ENCODE measurements at regions not wholly inside any gene's neighbourhood (a gene's known extent, or its start where the extent isn't known, plus 50 kb on each side); places are given as distances from the start of the nearest gene placed in this dataset.

DNA sequence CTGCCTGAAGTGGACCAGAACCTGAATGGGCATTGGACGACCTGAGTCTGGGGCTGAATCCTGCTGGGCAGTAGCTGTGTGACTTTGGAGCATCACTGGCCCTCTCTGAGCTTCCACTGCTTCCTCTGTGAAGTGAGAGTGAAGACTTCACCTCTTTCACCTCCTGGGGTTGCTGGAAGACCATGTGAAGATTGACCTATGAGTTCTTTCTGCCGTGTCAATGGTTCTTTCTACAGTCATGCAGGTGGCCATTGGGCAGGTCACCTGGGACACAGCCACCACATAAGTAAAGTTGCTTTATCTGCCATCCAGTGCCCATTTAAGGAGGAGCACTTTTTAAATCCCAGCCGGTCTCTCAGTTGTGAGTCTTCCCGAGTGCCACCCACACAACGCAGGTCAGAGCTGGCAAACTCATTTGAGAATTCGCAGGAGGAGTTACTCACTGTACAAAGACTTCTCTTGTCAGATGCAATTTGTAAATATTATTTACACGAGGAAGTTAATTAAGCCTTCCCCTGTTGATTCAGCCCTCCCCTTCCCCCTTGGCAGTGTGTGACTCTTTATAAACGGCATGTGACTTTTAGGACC, 74.8 kb upstream of the TCL1B start:
- TF ChIP-seq, protein P1, sequence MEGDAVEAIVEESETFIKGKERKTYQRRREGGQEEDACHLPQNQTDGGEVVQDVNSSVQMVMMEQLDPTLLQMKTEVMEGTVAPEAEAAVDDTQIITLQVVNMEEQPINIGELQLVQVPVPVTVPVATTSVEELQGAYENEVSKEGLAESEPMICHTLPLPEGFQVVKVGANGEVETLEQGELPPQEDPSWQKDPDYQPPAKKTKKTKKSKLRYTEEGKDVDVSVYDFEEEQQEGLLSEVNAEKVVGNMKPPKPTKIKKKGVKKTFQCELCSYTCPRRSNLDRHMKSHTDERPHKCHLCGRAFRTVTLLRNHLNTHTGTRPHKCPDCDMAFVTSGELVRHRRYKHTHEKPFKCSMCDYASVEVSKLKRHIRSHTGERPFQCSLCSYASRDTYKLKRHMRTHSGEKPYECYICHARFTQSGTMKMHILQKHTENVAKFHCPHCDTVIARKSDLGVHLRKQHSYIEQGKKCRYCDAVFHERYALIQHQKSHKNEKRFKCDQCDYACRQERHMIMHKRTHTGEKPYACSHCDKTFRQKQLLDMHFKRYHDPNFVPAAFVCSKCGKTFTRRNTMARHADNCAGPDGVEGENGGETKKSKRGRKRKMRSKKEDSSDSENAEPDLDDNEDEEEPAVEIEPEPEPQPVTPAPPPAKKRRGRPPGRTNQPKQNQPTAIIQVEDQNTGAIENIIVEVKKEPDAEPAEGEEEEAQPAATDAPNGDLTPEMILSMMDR (IDR thresholded peaks at IDR 0.05; ENCODE audit: insufficient read depth, low read length, poor library complexity, severe bottlenecking), result peak; percentile 16
- TF ChIP-seq EZH2phosphoT487 (conservative IDR thresholded peaks at IDR 0.05; ENCODE audit: low read length), result no peak
